DND-41 (cell line): ENCODE measurements at regions not wholly inside any gene's neighbourhood (a gene's known extent, or its start where the extent isn't known, plus 50 kb on each side); places are given as distances from the start of the nearest gene placed in this dataset.
A peak's percentile ranks its signal among the peaks of the same experiment; 100 is the strongest.

Source experiments
- ATAC-seq: fragments of 200-7000 bp; cut with Tn5 transposase; 3 replicates; pipeline ENCODE4 v1.9.1; 2021; ENCODE audit warnings: low read depth; ENCODE audit not compliant: insufficient read depth
- DNase-seq: peaks from one replicate; pipeline ENCODE4 v3.0.0-alpha.2; 2020
- H2AFZ ChIP-seq: 2 replicates; pipeline ENCODE4 v1.6.0; 2012; ENCODE audit warnings: low read depth, low read length
- H3K27ac ChIP-seq: 2 replicates; pipeline ENCODE4 v1.5.1; 2012; ENCODE audit warnings: low read length, inconsistent platforms
- H3K27me3 ChIP-seq: fragments of 200-600 bp; sonication (generic); 2 replicates; pipeline ENCODE4 v1.6.0; 2012; ENCODE audit warnings: low read length, mild to moderate bottlenecking, inconsistent platforms; ENCODE audit not compliant: insufficient read depth, poor library complexity
- H3K36me3 ChIP-seq: 2 replicates; pipeline ENCODE4 v1.5.1; 2012; ENCODE audit warnings: low read length, inconsistent platforms; ENCODE audit not compliant: insufficient read depth
- H3K4me1 ChIP-seq: 2 replicates; pipeline ENCODE4 v1.5.1; 2012; ENCODE audit warnings: mild to moderate bottlenecking, low read length; ENCODE audit not compliant: insufficient read depth
- H3K4me2 ChIP-seq: 2 replicates; pipeline ENCODE4 v1.6.0; 2012; ENCODE audit warnings: mild to moderate bottlenecking, moderate library complexity, low read length, inconsistent platforms; ENCODE audit not compliant: insufficient read depth
- H3K4me3 ChIP-seq, 2 experiments: fragments of 200-600 bp in 1 of 2; shearing (Covaris generic) in 1 of 2; 2 replicates each; pipeline ENCODE4 v1.5.1; 2012 to 2016; ENCODE audit warnings: inconsistent platforms in 2 of 2, low read length in 2 of 2, mild to moderate bottlenecking in 2 of 2, low read depth in 1 of 2, moderate library complexity in 1 of 2
- H3K79me2 ChIP-seq: 2 replicates; pipeline ENCODE4 v1.6.0; 2012; ENCODE audit warnings: low read length, inconsistent platforms; ENCODE audit not compliant: insufficient read depth
- H3K9ac ChIP-seq: 2 replicates; pipeline ENCODE4 v1.6.0; 2012; ENCODE audit warnings: low read depth, mild to moderate bottlenecking, inconsistent platforms, low read length, moderate library complexity
- H3K9me3 ChIP-seq: 2 replicates; pipeline ENCODE4 v1.5.1; 2012; ENCODE audit warnings: low read length, moderate library complexity, mild to moderate bottlenecking, inconsistent platforms; ENCODE audit not compliant: insufficient read depth, severe bottlenecking
- H4K20me1 ChIP-seq: 2 replicates; pipeline ENCODE4 v1.6.0; 2012; ENCODE audit warnings: low read length; ENCODE audit not compliant: insufficient read depth
- EZH2 ChIP-seq: IDR thresholded peaks from 3 replicates; pipeline ENCODE4 v1.6.1; 2012; ENCODE audit warnings: borderline replicate concordance, low read depth, mild to moderate bottlenecking, moderate library complexity, low read length, inconsistent platforms; ENCODE audit not compliant: severe bottlenecking
- TF ChIP-seq, protein P1 (sequence below): IDR thresholded peaks from 2 replicates; pipeline ENCODE4 v1.5.1; 2012; ENCODE audit warnings: borderline replicate concordance, low read length, moderate library complexity, mild to moderate bottlenecking; ENCODE audit not compliant: poor library complexity, severe bottlenecking; ENCODE audit errors: extremely low read depth

GRCh38 chr4:136528131-136528530 lies 1004.2 kb downstream of the PCDH18 start:
- Histone ChIP-seq H3K79me2 (no peaks in the 10 kb centered on the region), H3K9me3 (no peaks in the 10 kb centered on the region), H3K27me3 (no peaks in the 10 kb centered on the region), H3K4me2 (no peak overlapping the region), H3K4me3 (no peak overlapping the region), H4K20me1 (no peaks in the 10 kb centered on the region), H3K4me1 (no peaks in the 10 kb centered on the region), H3K27ac (no peak overlapping the region), H2AFZ (no peak overlapping the region), H3K9ac (no peak overlapping the region), H3K36me3 (no peaks in the 10 kb centered on the region)
- TF ChIP-seq, protein P1, sequence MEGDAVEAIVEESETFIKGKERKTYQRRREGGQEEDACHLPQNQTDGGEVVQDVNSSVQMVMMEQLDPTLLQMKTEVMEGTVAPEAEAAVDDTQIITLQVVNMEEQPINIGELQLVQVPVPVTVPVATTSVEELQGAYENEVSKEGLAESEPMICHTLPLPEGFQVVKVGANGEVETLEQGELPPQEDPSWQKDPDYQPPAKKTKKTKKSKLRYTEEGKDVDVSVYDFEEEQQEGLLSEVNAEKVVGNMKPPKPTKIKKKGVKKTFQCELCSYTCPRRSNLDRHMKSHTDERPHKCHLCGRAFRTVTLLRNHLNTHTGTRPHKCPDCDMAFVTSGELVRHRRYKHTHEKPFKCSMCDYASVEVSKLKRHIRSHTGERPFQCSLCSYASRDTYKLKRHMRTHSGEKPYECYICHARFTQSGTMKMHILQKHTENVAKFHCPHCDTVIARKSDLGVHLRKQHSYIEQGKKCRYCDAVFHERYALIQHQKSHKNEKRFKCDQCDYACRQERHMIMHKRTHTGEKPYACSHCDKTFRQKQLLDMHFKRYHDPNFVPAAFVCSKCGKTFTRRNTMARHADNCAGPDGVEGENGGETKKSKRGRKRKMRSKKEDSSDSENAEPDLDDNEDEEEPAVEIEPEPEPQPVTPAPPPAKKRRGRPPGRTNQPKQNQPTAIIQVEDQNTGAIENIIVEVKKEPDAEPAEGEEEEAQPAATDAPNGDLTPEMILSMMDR: no peak
- no peak for TF ChIP-seq EZH2
- no peak for DNase-seq
- no peak for ATAC-seq

GRCh38 chr4:136526517-136526916 lies 1005.8 kb downstream of the PCDH18 start:
- Histone ChIP-seq H3K9ac (no peak overlapping the region), H3K27ac (no peak overlapping the region), H3K4me3 (no peak overlapping the region), H3K36me3 (no peaks in the 10 kb centered on the region), H3K4me2 (no peak overlapping the region), H3K27me3 (no peaks in the 10 kb centered on the region), H2AFZ (peak overlapping the region; percentile 13), H4K20me1 (no peaks in the 10 kb centered on the region), H3K79me2 (no peaks in the 10 kb centered on the region), H3K9me3 (no peaks in the 10 kb centered on the region), H3K4me1 (no peaks in the 10 kb centered on the region)
- no peak for TF ChIP-seq EZH2
- TF ChIP-seq, protein P1: no peak
- no peak for ATAC-seq
- no peak for DNase-seq

- Histone ChIP-seq H3K27ac (no peak overlapping the region), H3K27me3 (no peaks in the 10 kb centered on the region), H3K9ac (no peak overlapping the region), H3K4me3 (no peak overlapping the region), H3K36me3 (no peaks in the 10 kb centered on the region), H2AFZ (no peak overlapping the region), H3K9me3 (peaks cover 5% of the 10 kb centered on the region), H3K79me2 (no peaks in the 10 kb centered on the region), H3K4me2 (no peak overlapping the region), H4K20me1 (no peaks in the 10 kb centered on the region), H3K4me1 (no peaks in the 10 kb centered on the region)
- no peak for ATAC-seq
- no peak for TF ChIP-seq EZH2
- TF ChIP-seq, protein P1: no peak
- no peak for DNase-seq
These were observed 1008.3 kb downstream of the PCDH18 start for GRCh38 chr4:136524039-136524438.

- Histone ChIP-seq H3K27ac (no peak overlapping the region), H3K36me3 (no peaks in the 10 kb centered on the region), H3K79me2 (no peaks in the 10 kb centered on the region), H3K27me3 (no peaks in the 10 kb centered on the region), H2AFZ (no peak overlapping the region), H4K20me1 (no peaks in the 10 kb centered on the region), H3K9me3 (peaks cover 5% of the 10 kb centered on the region), H3K4me1 (no peaks in the 10 kb centered on the region), H3K9ac (no peak overlapping the region), H3K4me3 (no peak overlapping the region), H3K4me2 (no peak overlapping the region)
- DNase-seq: no peak
- no peak for TF ChIP-seq EZH2
- TF ChIP-seq, protein P1: no peak
- ATAC-seq: no peak
These were observed 1015.9 kb downstream of the PCDH18 start for GRCh38 chr4:136516371-136516770.
